MCF 10A (cell line): ENCODE measurements at regions not wholly inside any gene's neighbourhood (a gene's known extent, or its start where the extent isn't known, plus 50 kb on each side); places are given as distances from the start of the nearest gene placed in this dataset.
A peak's percentile ranks its signal among the peaks of the same experiment; 100 is the strongest.

Experiments
- BruUV-seq: library from RNA; stranded (reverse); fragments of 400-500 nt; replicated peaks from 2 replicates; lab custom pipeline; 2021; lab: Mats Ljungman, UMichigan
- CTCF ChIA-PET: fragments of 300-600 bp; sonication (Branson Sonifier 250); formaldehyde crosslinking; extraction: SDS; loops from one replicate; lab custom pipeline; 2021; ENCODE audit warnings: antibody characterized with exemption, inconsistent platforms; lab: Yijun Ruan, JAX
- POLR2A ChIA-PET: fragments of 300-600, 350-650 bp; sonication (Branson Sonifier 250); formaldehyde crosslinking; extraction: SDS; loops from one replicate; lab custom pipeline; 2020; ENCODE audit warnings: antibody characterized with exemption, inconsistent platforms; lab: Yijun Ruan, JAX
- DNase-seq: peaks from one replicate; pipeline ENCODE4 v3.0.0-alpha.2; 2018; ENCODE audit not compliant: unreplicated experiment
- H3K27ac Mint-ChIP-seq: one replicate; pipeline ENCODE4 v1.8.0; 2022; ENCODE audit warnings: mild to moderate bottlenecking, low read depth, mixed read lengths; ENCODE audit not compliant: unreplicated experiment
- H3K27me3 Mint-ChIP-seq: one replicate; pipeline ENCODE4 v1.8.0; 2022; ENCODE audit warnings: mixed read lengths; ENCODE audit not compliant: insufficient read depth, unreplicated experiment
- H3K36me3 Mint-ChIP-seq: one replicate; pipeline ENCODE4 v1.8.0; 2022; ENCODE audit warnings: mild to moderate bottlenecking, moderate library complexity, mixed read lengths; ENCODE audit not compliant: insufficient read depth, unreplicated experiment
- H3K4me1 Mint-ChIP-seq: one replicate; pipeline ENCODE4 v1.8.0; 2022; ENCODE audit warnings: mixed read lengths; ENCODE audit not compliant: insufficient read depth, unreplicated experiment
- H3K4me3 Mint-ChIP-seq: one replicate; pipeline ENCODE4 v1.8.0; 2022; ENCODE audit warnings: mild to moderate bottlenecking, moderate library complexity, mixed read lengths; ENCODE audit not compliant: unreplicated experiment
- H3K9me3 Mint-ChIP-seq: one replicate; pipeline ENCODE4 v1.8.0; 2022; ENCODE audit warnings: mixed read lengths; ENCODE audit not compliant: unreplicated experiment
- CTCF ChIP-seq: fragments of 200-600 bp; IDR thresholded peaks from one replicate; pipeline ENCODE4 v1.8.0; 2022; ENCODE audit warnings: antibody characterized with exemption, mild to moderate bottlenecking; ENCODE audit not compliant: unreplicated experiment
- intact Hi-C: fragments of 100-400 bp; cut with micrococcal nuclease; formaldehyde crosslinking; loops from 2 replicates; pipeline ENCODE4 v1.14.1; 2022

GRCh38 chr3:137852391-137852830, 88.3 kb downstream of the SOX14 start:
- H3K4me1 Mint-ChIP-seq: no peaks in the 10 kb centered on the region
- no peaks in the 10 kb centered on the region for H3K9me3 Mint-ChIP-seq
- intact Hi-C loops: no loop called here
- POLR2A ChIA-PET: no interaction called here
- peaks cover 83% of the 10 kb centered on the region for H3K27me3 Mint-ChIP-seq
- TF ChIP-seq CTCF: no peak
- no peaks in the 10 kb centered on the region for H3K36me3 Mint-ChIP-seq
- no TSS peak for BruUV-seq
- H3K27ac Mint-ChIP-seq: no peak overlapping the region
- DNase-seq: no peak
- CTCF ChIA-PET: interaction anchor here (0.6 kb wide), 2 partner anchors 10 to 70 kb away, joined by 3 read pairs; no protein-coding TSS in a partner anchor
- H3K4me3 Mint-ChIP-seq: no peak overlapping the region

- H3K9me3 Mint-ChIP-seq: no peaks in the 10 kb centered on the region
These were observed 90.6 kb downstream of the SOX14 start for GRCh38 chr3:137854533-137855261.

GRCh38 chr3:137866001-137866400, 101.9 kb downstream of the SOX14 start:
- BruUV-seq: no TSS peak
- H3K9me3 Mint-ChIP-seq: no peaks in the 10 kb centered on the region
- H3K4me1 Mint-ChIP-seq: no peaks in the 10 kb centered on the region
- ChIA-PET POLR2A (no interaction called here), CTCF (no interaction called here)
- H3K27ac Mint-ChIP-seq: no peak overlapping the region
- DNase-seq: no peak
- TF ChIP-seq CTCF: no peak
- intact Hi-C loops: no loop called here
- no peak overlapping the region for H3K4me3 Mint-ChIP-seq
- peaks cover 46% of the 10 kb centered on the region for H3K27me3 Mint-ChIP-seq
- no peaks in the 10 kb centered on the region for H3K36me3 Mint-ChIP-seq

More at GRCh38 chr3:137854533-137855261, 90.6 kb downstream of the SOX14 start:
- TF ChIP-seq CTCF: no peak
- ChIA-PET POLR2A (no interaction called here), CTCF (interaction anchor here (0.7 kb wide), 1 partner anchor 1036 kb away, joined by 3 read pairs; the partner anchor contains the start of gene SLC35G2)
- H3K4me3 Mint-ChIP-seq: no peak overlapping the region
- no TSS peak for BruUV-seq
- H3K27ac Mint-ChIP-seq: no peak overlapping the region
- H3K27me3 Mint-ChIP-seq: peaks cover 61% of the 10 kb centered on the region
- no peaks in the 10 kb centered on the region for H3K36me3 Mint-ChIP-seq
- intact Hi-C loops: no loop called here
- no peaks in the 10 kb centered on the region for H3K4me1 Mint-ChIP-seq
- DNase-seq: no peak

- H3K9me3 Mint-ChIP-seq: no peaks in the 10 kb centered on the region
- H3K4me3 Mint-ChIP-seq: no peak overlapping the region
- ChIA-PET POLR2A (no interaction called here), CTCF (no interaction called here)
- intact Hi-C loops: no loop called here
- no peak overlapping the region for H3K27ac Mint-ChIP-seq
- peaks cover 46% of the 10 kb centered on the region for H3K27me3 Mint-ChIP-seq
- DNase-seq: peak; percentile 8
- no peaks in the 10 kb centered on the region for H3K36me3 Mint-ChIP-seq
- TF ChIP-seq CTCF: no peak
- no peaks in the 10 kb centered on the region for H3K4me1 Mint-ChIP-seq
- no TSS peak for BruUV-seq
These were observed 102.8 kb downstream of the SOX14 start for GRCh38 chr3:137866933-137867332.
